HG02884 (cell line): ENCODE measurements at regions not wholly inside any gene's neighbourhood (a gene's known extent, or its start where the extent isn't known, plus 50 kb on each side); places are given as distances from the start of the nearest gene placed in this dataset.
"Not testable (repeated sequence)": the region's sequence is repeated elsewhere in the genome, so short reads cannot be mapped to it uniquely, and the experiment has no call there.

Experiments
- ATAC-seq: cut with Tn5 transposase; IDR thresholded peaks from one replicate; pipeline ENCODE4 v1.9.1; 2021; ENCODE audit warnings: mild to moderate bottlenecking, moderate library complexity; ENCODE audit not compliant: unreplicated experiment

- no peak for ATAC-seq
These were observed 101.9 kb downstream of the RGS21 start for GRCh38 chr1:192418552-192419285.

GRCh38 chr1:192430644-192431043, 113.9 kb downstream of the RGS21 start:
- no peak for ATAC-seq

GRCh38 chr1:192435704-192436103, 118.9 kb downstream of the RGS21 start:
- ATAC-seq = no peak

GRCh38 chr1:192436441-192437078, 119.8 kb downstream of the RGS21 start:
- no peak for ATAC-seq

GRCh38 chr1:192438737-192439136, 121.9 kb downstream of the RGS21 start:
- ATAC-seq = no peak

- no peak for ATAC-seq
These were observed 122.7 kb downstream of the RGS21 start for GRCh38 chr1:192439373-192440025.

GRCh38 chr1:192441492-192441891, 124.7 kb downstream of the RGS21 start:
- ATAC-seq = no peak

GRCh38 chr1:192442736-192443135, 125.9 kb downstream of the RGS21 start:
- ATAC-seq = no peak

GRCh38 chr1:192443616-192444015, 126.8 kb downstream of the RGS21 start:
- ATAC-seq = no peak

GRCh38 chr1:192445241-192445640, 128.4 kb downstream of the RGS21 start:
- ATAC-seq = no peak

- ATAC-seq = peak; percentile 82
These were observed 129.2 kb downstream of the RGS21 start for GRCh38 chr1:192445839-192446489.

GRCh38 chr1:192448026-192448578, 127.5 kb upstream of the RGS1 start:
- no peak for ATAC-seq

GRCh38 chr1:192453360-192453992, 122.1 kb upstream of the RGS1 start:
- ATAC-seq = no peak

GRCh38 chr1:192459467-192459866, 116.1 kb upstream of the RGS1 start:
- ATAC-seq = no peak

GRCh38 chr1:192461684-192462083, 113.9 kb upstream of the RGS1 start:
- no peak for ATAC-seq

- ATAC-seq = no peak
These were observed 113.0 kb upstream of the RGS1 start for GRCh38 chr1:192462616-192463015.

GRCh38 chr1:192463661-192464060, 111.9 kb upstream of the RGS1 start:
- no peak for ATAC-seq

- ATAC-seq = not testable (repeated sequence)
These were observed 110.4 kb upstream of the RGS1 start for GRCh38 chr1:192465221-192465620.

- ATAC-seq = no peak
These were observed 101.4 kb upstream of the RGS1 start for GRCh38 chr1:192474080-192474683.

GRCh38 chr1:192475329-192475728, 100.2 kb upstream of the RGS1 start:
- no peak for ATAC-seq
